SU-DHL-6 (cell line): ENCODE measurements at regions not wholly inside any gene's neighbourhood (a gene's known extent, or its start where the extent isn't known, plus 50 kb on each side); places are given as distances from the start of the nearest gene placed in this dataset.

Experiments
- CTCF ChIP-seq: fragments of 200-600 bp; sonication (generic); IDR thresholded peaks from one replicate; pipeline ENCODE4 v1.5.1; 2017; ENCODE audit warnings: antibody characterized with exemption, mild to moderate bottlenecking, low read length, moderate library complexity; ENCODE audit not compliant: insufficient read depth, poor library complexity, severe bottlenecking
- EZH2phosphoT487 ChIP-seq: fragments of 200-600 bp; sonication (generic), shearing (Covaris generic); conservative IDR thresholded peaks from 2 replicates; pipeline ENCODE4 v1.6.1; 2018; ENCODE audit warnings: mild to moderate bottlenecking, antibody characterized with exemption, low read length, moderate library complexity, mixed read lengths

DNA sequence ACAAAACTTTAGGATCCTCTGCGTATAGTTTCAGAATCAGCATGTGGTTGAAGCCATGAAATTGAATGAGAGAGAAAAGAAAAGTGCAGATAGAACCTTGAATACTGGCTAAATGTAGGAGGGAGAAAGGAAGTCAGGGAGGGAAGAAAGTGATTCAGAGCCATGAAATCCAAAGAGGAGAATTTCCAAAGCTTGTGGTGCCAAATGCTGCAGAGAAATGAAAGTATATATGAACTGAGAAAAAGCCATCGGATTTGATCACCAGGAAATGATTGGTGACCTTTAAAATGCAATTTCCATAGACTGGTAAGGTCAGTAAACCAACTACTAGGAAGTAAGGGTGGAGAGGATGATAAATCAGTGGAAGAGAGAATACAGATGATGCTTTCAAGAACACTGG is 142.3 kb downstream of the TFAP2A start:
- TF ChIP-seq CTCF (no peak), EZH2phosphoT487 (no peak)
